ENCODE measurements at regions not wholly inside any gene's neighbourhood (a gene's known extent, or its start where the extent isn't known, plus 50 kb on each side); places are given as distances from the start of the nearest gene placed in this dataset.

DNA sequence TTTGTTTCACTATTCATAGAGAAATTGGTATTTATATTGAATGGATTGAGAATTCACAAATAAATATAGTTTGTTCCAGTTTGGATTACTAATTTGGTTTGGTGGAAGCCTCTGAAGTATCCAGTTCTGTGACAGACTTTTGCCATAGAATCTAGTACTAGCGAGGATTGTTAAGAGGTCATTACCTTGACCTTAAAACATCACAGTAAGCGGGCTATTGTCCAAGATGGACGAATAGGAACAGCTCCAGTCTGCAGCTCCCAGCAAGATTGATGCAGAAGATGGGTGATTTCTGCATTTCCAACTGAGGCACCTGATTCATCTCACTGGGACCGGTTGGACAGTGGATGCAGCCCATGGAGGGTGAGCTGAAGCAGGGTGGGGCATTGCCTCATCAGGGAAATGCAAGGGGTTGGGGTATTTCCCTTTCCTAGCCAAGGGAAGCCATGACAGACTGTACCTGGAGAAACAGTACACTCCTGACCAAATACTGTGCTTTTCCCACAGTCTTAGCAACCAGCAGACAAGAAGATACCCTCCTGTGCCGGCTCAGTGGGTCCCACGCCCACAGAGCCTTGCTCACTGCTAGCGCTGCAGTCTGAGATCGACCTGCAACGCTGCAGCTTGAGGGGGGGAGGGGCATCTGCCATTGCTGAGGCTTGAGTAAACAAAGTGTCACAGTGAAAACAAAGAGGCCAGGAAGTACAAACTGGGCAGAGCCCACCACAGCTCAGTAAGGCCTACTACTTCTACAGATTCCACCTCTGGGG, 66.4 kb upstream of the NEDD9 start (continued):
- TF ChIP-seq ZNF639 (CRISPR knock-in tag; conservative IDR thresholded peaks at IDR 0.05) (no peak; the same call in 1 of the 2 replicates), ZNF543 (CRISPR knock-in tag; IDR thresholded peaks at IDR 0.05) (peak; percentile 96), ZNF180 (CRISPR knock-in tag; IDR thresholded peaks at IDR 0.05; ENCODE audit: borderline replicate concordance, low read depth) (peak; percentile 62; the same call in 1 of the 2 replicates), HNRNPK (IDR thresholded peaks at IDR 0.05; ENCODE audit: low read depth, low read length, poor library complexity, severe bottlenecking) (no peak), TCF7 (IDR thresholded peaks at IDR 0.05; ENCODE audit: low read depth) (peak; percentile 56; the same call in 1 of the 2 replicates), ZNF343 (CRISPR knock-in tag; IDR thresholded peaks at IDR 0.05) (peak; percentile 90), ASH2L (IDR thresholded peaks at IDR 0.05; ENCODE audit: insufficient read length, low read depth, low read length) (peak; percentile 74), SALL1 (CRISPR knock-in tag; IDR thresholded peaks at IDR 0.05) (peak; percentile 99), SP5 (CRISPR knock-in tag; IDR thresholded peaks at IDR 0.05; ENCODE audit: borderline replicate concordance, low read depth) (peak; percentile 97), PRMT3 (CRISPR knock-in tag; IDR thresholded peaks at IDR 0.05; ENCODE audit: borderline replicate concordance, low read depth) (no peak), GATAD1 (CRISPR knock-in tag; IDR thresholded peaks at IDR 0.05) (peak; percentile 65), YY1 (IDR thresholded peaks at IDR 0.05; ENCODE audit: insufficient read depth, insufficient replicate concordance, low read depth, low read length) (peak; percentile 82), SOX5 (CRISPR knock-in tag; IDR thresholded peaks at IDR 0.05; ENCODE audit: borderline replicate concordance) (peak; percentile 97), HOXD1 (CRISPR knock-in tag; IDR thresholded peaks at IDR 0.05) (0 out of 2 replicates have a peak, but pooled peaks have one; percentile 78), ZNF441 (CRISPR knock-in tag; IDR thresholded peaks at IDR 0.05; ENCODE audit: borderline replicate concordance) (no peak; the same call in 1 of the 2 replicates), NONO (IDR thresholded peaks at IDR 0.05) (no peak), NONO (CRISPR knock-in tag; conservative IDR thresholded peaks at IDR 0.05) (peak; percentile 92), FOXA1 (IDR thresholded peaks at IDR 0.05) (peak; percentile 87), FOXA1 (CRISPR knock-in tag; IDR thresholded peaks at IDR 0.05) (peak; percentile 99), ZNF10 (CRISPR knock-in tag; IDR thresholded peaks at IDR 0.05; ENCODE audit: borderline replicate concordance, low read depth) (0 out of 2 replicates have a peak, but pooled peaks have one; percentile 44), MEF2D (CRISPR knock-in tag; IDR thresholded peaks at IDR 0.05) (peak; percentile 84; the same call in 1 of the 2 replicates), XRCC5 (optimal IDR thresholded peaks at IDR 0.05; ENCODE audit: low read length) (peak; percentile 55), ZNF563 (CRISPR knock-in tag; IDR thresholded peaks at IDR 0.05) (peak; percentile 96)
- TF ChIP-seq, protein P1, sequence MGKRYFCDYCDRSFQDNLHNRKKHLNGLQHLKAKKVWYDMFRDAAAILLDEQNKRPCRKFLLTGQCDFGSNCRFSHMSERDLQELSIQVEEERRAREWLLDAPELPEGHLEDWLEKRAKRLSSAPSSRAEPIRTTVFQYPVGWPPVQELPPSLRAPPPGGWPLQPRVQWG (CRISPR knock-in tag; IDR thresholded peaks at IDR 0.05; ENCODE audit: borderline replicate concordance, low read depth): no peak
- TF ChIP-seq, protein P2, sequence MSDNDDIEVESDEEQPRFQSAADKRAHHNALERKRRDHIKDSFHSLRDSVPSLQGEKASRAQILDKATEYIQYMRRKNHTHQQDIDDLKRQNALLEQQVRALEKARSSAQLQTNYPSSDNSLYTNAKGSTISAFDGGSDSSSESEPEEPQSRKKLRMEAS (IDR thresholded peaks at IDR 0.05): peak; percentile 90
- TF ChIP-seq, protein P3, sequence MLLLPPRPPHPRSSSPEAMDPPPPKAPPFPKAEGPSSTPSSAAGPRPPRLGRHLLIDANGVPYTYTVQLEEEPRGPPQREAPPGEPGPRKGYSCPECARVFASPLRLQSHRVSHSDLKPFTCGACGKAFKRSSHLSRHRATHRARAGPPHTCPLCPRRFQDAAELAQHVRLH (CRISPR knock-in tag; IDR thresholded peaks at IDR 0.05; ENCODE audit: borderline replicate concordance, low read depth): peak; percentile 96
- TF ChIP-seq, protein P4, sequence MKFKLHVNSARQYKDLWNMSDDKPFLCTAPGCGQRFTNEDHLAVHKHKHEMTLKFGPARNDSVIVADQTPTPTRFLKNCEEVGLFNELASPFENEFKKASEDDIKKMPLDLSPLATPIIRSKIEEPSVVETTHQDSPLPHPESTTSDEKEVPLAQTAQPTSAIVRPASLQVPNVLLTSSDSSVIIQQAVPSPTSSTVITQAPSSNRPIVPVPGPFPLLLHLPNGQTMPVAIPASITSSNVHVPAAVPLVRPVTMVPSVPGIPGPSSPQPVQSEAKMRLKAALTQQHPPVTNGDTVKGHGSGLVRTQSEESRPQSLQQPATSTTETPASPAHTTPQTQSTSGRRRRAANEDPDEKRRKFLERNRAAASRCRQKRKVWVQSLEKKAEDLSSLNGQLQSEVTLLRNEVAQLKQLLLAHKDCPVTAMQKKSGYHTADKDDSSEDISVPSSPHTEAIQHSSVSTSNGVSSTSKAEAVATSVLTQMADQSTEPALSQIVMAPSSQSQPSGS (CRISPR knock-in tag; IDR thresholded peaks at IDR 0.05): peak; percentile 75
- TF ChIP-seq, protein P5, sequence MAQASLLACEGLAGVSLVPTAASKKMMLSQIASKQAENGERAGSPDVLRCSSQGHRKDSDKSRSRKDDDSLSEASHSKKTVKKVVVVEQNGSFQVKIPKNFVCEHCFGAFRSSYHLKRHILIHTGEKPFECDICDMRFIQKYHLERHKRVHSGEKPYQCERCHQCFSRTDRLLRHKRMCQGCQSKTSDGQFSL (CRISPR knock-in tag; IDR thresholded peaks at IDR 0.05): no peak

Data from HepG2 (cell line).